ENCODE measurements at regions not wholly inside any gene's neighbourhood (a gene's known extent, or its start where the extent isn't known, plus 50 kb on each side); places are given as distances from the start of the nearest gene placed in this dataset.
"Not testable (repeated sequence)": the region's sequence is repeated elsewhere in the genome, so short reads cannot be mapped to it uniquely, and the experiment has no call there.

- DNase-seq (ENCODE audit: low read depth): no peak
These were observed 433.3 kb upstream of the CHORDC1 start for GRCh38 chr11:90656171-90656570.

GRCh38 chr11:90650153-90650552 is 427.3 kb upstream of the CHORDC1 start:
- no peak for DNase-seq (ENCODE audit: low read depth)

DNA sequence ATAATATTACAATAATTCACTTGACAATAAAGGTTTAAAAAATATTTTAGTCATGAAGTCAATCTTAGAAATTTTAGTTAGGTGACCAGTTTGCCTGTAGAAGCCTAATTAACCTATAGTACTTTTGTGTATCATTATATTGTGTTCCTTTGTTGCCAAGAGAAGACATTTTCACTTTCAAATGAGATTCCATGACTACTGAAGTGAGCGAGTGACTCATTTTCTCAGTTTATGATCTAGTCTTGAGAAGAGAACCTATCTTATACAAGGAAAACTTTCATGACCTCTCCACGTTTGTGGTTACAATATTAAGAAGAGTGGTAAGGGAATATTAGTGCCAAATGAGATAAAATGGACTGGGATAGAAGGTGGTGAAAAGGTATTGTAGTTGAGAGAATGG is 423.9 kb upstream of the CHORDC1 start:
- DNase-seq (ENCODE audit: low read depth): no peak

DNA sequence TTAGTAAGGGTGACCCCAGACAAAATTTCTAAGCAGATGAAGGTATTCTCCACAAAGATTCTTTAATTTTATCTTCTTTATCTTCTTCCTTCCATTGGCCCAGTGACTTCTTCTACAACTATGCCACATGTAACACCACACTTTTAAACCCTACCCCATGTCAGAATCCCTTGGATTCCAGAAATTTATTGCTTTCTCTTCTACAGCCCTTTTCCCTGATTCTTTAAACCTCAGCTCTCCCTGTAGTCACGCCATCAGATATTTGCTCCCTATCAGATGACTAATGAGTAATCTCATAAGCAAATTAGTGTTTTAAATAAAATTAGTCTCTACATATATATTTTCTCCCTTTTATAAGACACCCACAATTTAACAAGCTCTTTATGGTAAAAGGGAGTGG is 423.4 kb upstream of the CHORDC1 start:
- DNase-seq (ENCODE audit: low read depth): no peak

DNA sequence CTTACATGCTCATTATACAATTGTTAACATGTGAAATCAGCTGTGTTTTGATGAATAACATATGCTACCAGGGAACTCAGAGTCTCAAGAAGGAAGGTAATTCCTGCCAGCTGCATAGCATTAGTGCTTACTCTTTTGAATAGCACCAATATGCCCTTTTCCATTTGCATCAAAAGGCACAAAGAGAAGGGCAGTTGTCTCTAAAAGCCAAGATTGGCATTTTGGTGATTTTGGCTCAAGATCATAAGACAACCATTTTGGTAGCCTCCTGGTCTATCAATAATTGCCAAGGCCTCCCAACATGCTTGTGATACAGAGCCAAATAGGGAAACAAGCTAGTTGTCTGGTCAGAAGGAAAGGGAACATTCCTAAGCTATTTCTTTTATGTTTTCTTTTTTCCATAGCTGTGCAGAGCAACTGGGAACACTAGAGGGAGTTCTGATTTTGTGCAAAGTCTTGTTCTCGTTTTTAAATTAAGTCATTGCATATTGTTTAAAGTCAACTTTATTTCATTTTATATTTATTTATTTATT is 416.7 kb upstream of the CHORDC1 start:
- no peak for DNase-seq (ENCODE audit: low read depth)

GRCh38 chr11:90635886-90636285 is 413.0 kb upstream of the CHORDC1 start:
- no peak for DNase-seq (ENCODE audit: low read depth)

- DNase-seq (ENCODE audit: low read depth): no peak
These were observed 412.3 kb upstream of the CHORDC1 start for GRCh38 chr11:90635151-90635550.

- DNase-seq (ENCODE audit: low read depth): no peak
These were observed 407.3 kb upstream of the CHORDC1 start for GRCh38 chr11:90630176-90630575.

DNA sequence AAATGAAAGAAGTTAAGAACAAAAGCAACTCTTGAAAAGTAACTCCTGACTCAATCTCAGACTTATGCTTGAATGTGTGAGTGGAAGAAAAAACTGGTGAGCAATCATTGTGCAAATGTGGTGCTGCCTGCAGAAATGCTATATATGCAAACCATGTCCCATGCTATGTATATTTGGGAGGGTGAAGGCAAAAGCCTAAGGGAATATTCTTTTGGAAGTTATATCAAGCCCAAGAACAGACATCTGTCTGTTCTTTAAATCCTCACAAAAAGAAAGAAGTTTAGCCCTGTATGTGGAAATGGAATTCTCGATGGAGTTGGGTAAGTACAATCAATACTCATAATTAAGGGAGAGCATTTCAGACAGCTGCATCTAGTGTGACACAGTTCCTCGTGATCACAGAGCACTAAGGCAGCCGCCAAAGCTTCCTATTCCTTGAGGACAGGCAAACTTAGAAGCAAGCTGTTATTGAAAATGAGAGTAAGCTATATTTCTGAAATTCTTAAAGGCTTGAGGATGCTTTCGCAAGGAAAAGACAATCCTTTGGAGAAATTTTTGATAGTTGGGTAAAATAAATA is 406.5 kb upstream of the CHORDC1 start:
- DNase-seq (ENCODE audit: low read depth): no peak

DNA sequence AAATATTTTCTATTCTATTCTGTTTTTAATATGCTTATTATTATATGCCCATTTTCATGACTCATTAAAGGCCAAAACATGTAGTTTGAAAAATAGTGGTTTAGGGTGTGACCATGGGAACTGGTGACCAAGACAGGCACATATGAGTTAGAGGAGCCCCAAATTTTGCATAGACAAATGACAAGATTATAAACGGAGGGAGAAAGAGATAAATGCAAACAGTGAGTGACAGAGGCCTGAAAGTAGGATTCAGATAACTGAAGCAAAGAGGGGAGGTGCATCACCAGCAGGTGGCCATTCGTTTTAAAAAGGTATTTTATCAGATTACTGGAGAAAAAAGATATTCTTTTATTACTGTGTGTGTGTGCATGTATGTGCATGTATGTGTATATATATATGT is 391.5 kb upstream of the CHORDC1 start:
- DNase-seq (ENCODE audit: low read depth): no peak

- DNase-seq (ENCODE audit: low read depth): not testable (repeated sequence)
These were observed 390.2 kb upstream of the CHORDC1 start for GRCh38 chr11:90613037-90613436.

DNA sequence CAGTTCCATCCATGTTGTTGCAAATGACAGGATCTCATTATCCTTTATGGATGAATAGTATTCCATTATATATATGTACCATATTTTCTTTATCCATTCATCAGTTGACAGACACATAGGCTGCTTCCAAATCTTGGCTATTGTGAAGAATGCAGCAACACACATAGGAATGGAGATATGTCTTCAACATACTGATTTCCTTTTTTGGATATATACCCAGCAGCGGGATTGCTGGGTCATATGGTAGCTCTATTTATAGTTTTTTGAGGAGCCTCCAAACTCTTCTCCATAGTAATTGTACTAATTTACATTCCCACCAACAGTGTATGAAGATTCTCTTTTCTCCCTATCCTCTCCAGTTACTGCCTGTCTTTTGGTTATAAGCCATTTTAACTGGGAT is 383.9 kb upstream of the CHORDC1 start:
- no peak for DNase-seq (ENCODE audit: low read depth)

- no peak for DNase-seq (ENCODE audit: low read depth)
These were observed 378.4 kb upstream of the CHORDC1 start for GRCh38 chr11:90601261-90601660.

GRCh38 chr11:90594658-90595057 is 371.8 kb upstream of the CHORDC1 start:
- no peak for DNase-seq (ENCODE audit: low read depth)

DNA sequence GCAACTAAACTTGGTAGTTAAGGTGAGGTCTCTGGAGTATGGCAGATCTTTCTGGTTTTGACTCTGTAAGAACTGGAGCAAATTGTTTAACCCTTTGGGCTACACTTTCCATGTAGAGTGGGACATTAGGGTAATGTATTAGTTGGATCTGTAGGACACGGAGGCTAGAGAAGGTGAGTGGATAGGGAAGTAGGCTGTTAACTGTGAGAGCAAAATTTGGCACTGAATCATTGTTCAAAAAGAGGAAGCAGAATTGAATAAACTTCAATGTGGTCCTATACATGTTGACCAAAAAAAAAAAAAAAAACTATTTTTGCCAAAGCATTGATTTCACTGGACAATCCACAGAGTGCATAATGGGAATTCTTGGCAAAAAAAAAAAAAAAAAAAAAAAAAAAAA is 370.2 kb upstream of the CHORDC1 start:
- DNase-seq (ENCODE audit: low read depth): no peak

- DNase-seq (ENCODE audit: low read depth): no peak
These were observed 367.4 kb upstream of the CHORDC1 start for GRCh38 chr11:90590286-90590685.

- DNase-seq (ENCODE audit: low read depth): no peak
These were observed 366.9 kb upstream of the CHORDC1 start for GRCh38 chr11:90589735-90590134.

DNA sequence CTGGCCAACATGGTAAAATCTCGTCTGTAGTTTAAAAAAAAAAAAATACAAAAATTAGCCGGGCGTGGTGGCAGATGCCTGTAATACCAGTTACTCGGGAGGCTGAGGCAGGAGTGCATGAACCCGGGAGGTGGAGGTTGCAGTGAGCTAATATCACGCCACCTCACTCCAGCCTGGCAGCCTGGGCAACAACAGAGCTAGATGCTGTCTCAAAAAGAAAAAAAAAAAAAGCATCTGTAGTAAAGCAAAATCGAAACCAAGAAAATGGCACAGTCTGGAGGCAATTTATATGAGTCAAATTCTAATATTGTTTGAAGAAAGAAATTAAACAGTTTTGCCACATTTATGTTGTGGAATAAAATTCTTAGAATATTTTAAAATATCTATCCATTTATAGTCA is 365.0 kb upstream of the CHORDC1 start:
- no peak for DNase-seq (ENCODE audit: low read depth)

- no peak for DNase-seq (ENCODE audit: low read depth)
These were observed 362.6 kb upstream of the CHORDC1 start for GRCh38 chr11:90585491-90585890.

GRCh38 chr11:90582999-90583398 is 360.1 kb upstream of the CHORDC1 start:
- DNase-seq (ENCODE audit: low read depth): not testable (repeated sequence)

DNA sequence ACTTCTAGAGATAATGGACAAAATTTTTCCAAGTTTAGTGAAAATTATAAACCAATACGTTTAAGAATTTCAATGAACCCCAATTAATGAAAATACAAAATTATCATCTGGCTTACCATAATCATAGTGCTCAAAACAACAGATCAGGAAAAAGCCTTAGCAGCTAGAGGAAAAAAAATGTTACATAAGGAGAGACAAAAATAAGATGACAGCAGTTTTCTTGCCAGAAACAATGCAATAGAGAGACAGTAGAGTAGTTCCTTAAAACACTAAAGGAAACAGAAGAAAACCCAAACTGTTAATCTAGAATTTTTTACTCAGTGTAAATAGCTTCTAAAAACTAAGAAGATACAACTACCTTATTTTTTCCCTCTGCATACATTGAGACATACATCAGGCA is 341.7 kb upstream of the CHORDC1 start:
- DNase-seq (ENCODE audit: low read depth): no peak

DNA sequence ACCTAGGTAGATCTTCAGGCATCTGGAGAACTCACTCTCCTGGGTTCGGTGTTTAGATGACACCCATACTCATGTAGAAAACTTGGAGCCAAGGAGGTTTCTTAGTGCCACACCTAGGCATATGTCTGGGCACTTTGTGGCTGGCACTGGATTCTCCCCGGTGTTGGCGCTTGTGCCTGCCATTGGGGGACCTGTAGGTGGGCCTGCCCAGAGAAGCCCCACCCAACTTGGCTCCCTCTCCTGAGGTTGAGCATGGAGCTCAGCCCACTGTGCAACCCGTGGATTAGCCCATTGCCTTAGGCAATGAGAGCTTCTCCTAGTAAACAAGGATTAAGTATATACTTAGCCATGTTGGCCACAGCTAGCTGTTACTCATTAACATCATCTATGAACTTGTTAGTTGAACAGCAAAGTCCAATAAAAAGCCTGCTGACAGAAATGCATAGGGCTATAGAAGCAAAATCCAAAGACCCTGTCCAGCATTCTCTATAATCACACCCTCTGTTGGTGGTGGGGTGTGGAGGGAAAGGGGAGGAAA is 335.5 kb upstream of the CHORDC1 start:
- no peak for DNase-seq (ENCODE audit: low read depth)

DNA sequence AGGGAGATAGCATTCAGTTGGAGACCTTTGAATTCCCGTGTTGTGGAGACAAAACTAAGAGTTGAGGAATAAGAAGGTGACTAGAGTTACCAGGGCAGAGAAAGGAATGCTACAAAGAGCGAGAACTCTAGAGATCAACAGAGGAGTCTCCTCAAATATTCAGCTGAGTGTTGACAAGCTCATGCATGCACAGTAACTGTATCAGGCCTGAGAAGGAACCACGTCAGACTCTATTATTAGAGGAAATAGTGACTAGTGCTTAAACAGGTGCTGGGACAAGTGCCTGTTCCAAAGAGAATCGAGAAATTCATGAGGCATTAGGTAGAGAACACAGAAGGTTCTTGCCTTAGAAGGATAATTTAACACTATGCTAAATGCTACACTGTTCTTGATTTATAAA is 333.8 kb upstream of the CHORDC1 start:
- no peak for DNase-seq (ENCODE audit: low read depth)

GRCh38 chr11:90556026-90556425 is 333.2 kb upstream of the CHORDC1 start:
- no peak for DNase-seq (ENCODE audit: low read depth)
